Ascending aorta (tissue), 2 donors: ENCODE measurements at regions not wholly inside any gene's neighbourhood (a gene's known extent, or its start where the extent isn't known, plus 50 kb on each side); places are given as distances from the start of the nearest gene placed in this dataset.

Source experiments
- DNase-seq, 2 donors: peaks; one replicate each; pipeline ENCODE4 v3.0.0-alpha.2; 2019; ENCODE audit warnings: low spot score in 2 of 2
- H3K27ac ChIP-seq, 2 donors: fragments of 200-600 bp; sonication (generic); one replicate each; pipeline ENCODE4 v1.5.1; 2016 to 2017; ENCODE audit warnings: mild to moderate bottlenecking in 1 of 2
- H3K27me3 ChIP-seq: fragments of 200-600 bp; sonication (generic); one replicate; pipeline ENCODE4 v1.5.1; 2017
- H3K36me3 ChIP-seq, 2 donors: fragments of 200-600 bp; sonication (generic); one replicate each; pipeline ENCODE4 v1.5.1; 2016
- H3K4me1 ChIP-seq, 2 donors: fragments of 200-600 bp; sonication (generic); one replicate each; pipeline ENCODE4 v1.5.1; 2016 to 2017; ENCODE audit warnings: mild to moderate bottlenecking in 1 of 2
- H3K4me3 ChIP-seq, 2 donors: fragments of 200-600 bp; sonication (generic); one replicate each; pipeline ENCODE4 v1.5.1; 2016 to 2017; ENCODE audit warnings: mild to moderate bottlenecking in 1 of 2
- H3K9me3 ChIP-seq, 2 donors: fragments of 200-600 bp; sonication (generic); one replicate each; pipeline ENCODE4 v1.5.1; 2016
- intact Hi-C: fragments of 100-400 bp; cut with DNase I; formaldehyde crosslinking; loops from one replicate; pipeline ENCODE4 v1.15.1; 2023
- TF ChIP-seq, protein P1 (sequence below), 3 experiments: fragments of 200-600 bp in 2 of 3; fragments of 450-650 bp in 1 of 3; sonication (generic) in 2 of 3; IDR thresholded peaks; one replicate each; pipeline ENCODE4 v1.5.1; 2016 to 2019; ENCODE audit warnings: antibody characterized with exemption in 3 of 3, mild to moderate bottlenecking in 1 of 3, moderate library complexity in 1 of 3

- intact Hi-C loops = no loop called here
- Histone ChIP-seq H3K36me3 (no peaks in the 10 kb centered on the region), H3K27me3 (no peaks in the 10 kb centered on the region), H3K27ac (no peak overlapping the region), H3K4me1 (no peaks in the 10 kb centered on the region), H3K4me3 (no peak overlapping the region), H3K9me3 (no peaks in the 10 kb centered on the region)
- TF ChIP-seq, protein P1, sequence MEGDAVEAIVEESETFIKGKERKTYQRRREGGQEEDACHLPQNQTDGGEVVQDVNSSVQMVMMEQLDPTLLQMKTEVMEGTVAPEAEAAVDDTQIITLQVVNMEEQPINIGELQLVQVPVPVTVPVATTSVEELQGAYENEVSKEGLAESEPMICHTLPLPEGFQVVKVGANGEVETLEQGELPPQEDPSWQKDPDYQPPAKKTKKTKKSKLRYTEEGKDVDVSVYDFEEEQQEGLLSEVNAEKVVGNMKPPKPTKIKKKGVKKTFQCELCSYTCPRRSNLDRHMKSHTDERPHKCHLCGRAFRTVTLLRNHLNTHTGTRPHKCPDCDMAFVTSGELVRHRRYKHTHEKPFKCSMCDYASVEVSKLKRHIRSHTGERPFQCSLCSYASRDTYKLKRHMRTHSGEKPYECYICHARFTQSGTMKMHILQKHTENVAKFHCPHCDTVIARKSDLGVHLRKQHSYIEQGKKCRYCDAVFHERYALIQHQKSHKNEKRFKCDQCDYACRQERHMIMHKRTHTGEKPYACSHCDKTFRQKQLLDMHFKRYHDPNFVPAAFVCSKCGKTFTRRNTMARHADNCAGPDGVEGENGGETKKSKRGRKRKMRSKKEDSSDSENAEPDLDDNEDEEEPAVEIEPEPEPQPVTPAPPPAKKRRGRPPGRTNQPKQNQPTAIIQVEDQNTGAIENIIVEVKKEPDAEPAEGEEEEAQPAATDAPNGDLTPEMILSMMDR (IDR thresholded peaks at IDR 0.05) = no peak
- DNase-seq = no peak
Measured at GRCh38 chr3:83514130-83514914, 1444.5 kb upstream of the CADM2 start.

DNA sequence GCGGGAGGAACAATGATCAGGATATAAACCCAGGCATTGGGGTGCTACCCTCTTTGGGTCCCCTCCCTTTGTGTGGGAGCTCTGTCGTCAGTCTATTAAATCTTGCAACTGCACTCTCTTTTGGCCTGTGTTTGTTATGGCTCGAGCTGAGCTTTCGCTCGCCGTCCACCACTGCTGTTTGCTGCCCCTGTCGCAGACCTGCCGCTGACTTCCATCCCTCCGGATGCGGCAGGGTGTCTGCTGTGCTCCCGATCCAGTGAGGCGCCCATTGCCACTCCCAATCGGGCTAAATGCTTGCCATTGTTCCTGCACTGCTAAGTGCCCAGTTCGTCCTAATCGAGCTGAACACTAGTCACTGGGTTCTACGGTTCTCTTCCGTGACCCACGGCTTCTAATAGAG is 1443.7 kb upstream of the CADM2 start:
- Histone ChIP-seq H3K9me3 (no peaks in the 10 kb centered on the region), H3K4me3 (no peak overlapping the region), H3K27me3 (no peaks in the 10 kb centered on the region), H3K4me1 (no peaks in the 10 kb centered on the region), H3K36me3 (no peaks in the 10 kb centered on the region), H3K27ac (no peak overlapping the region)
- intact Hi-C loops = no loop called here
- no peak for DNase-seq
- TF ChIP-seq, protein P1 (IDR thresholded peaks at IDR 0.05) = no peak

GRCh38 chr3:83523470-83524073 is 1435.2 kb upstream of the CADM2 start:
- Histone ChIP-seq H3K4me1 (no peaks in the 10 kb centered on the region), H3K27me3 (no peaks in the 10 kb centered on the region), H3K36me3 (no peaks in the 10 kb centered on the region), H3K9me3 (no peaks in the 10 kb centered on the region), H3K4me3 (no peak overlapping the region), H3K27ac (no peak overlapping the region)
- TF ChIP-seq, protein P1 (IDR thresholded peaks at IDR 0.05) = peak in 2 of 3 experiments; percentile 10 to 43
- intact Hi-C loops = no loop called here
- no peak for DNase-seq

GRCh38 chr3:83524901-83525300 is 1433.9 kb upstream of the CADM2 start:
- intact Hi-C loops = no loop called here
- no peak overlapping the region for H3K27ac ChIP-seq
- no peak for DNase-seq
- H3K36me3 ChIP-seq = no peaks in the 10 kb centered on the region
- no peaks in the 10 kb centered on the region for H3K4me1 ChIP-seq
- no peaks in the 10 kb centered on the region for H3K9me3 ChIP-seq
- H3K4me3 ChIP-seq = no peak overlapping the region
- TF ChIP-seq, protein P1 (IDR thresholded peaks at IDR 0.05) = no peak
- no peaks in the 10 kb centered on the region for H3K27me3 ChIP-seq

GRCh38 chr3:83559082-83559481 is 1399.7 kb upstream of the CADM2 start:
- Histone ChIP-seq H3K9me3 (no peaks in the 10 kb centered on the region), H3K36me3 (no peaks in the 10 kb centered on the region), H3K4me3 (no peak overlapping the region), H3K27me3 (no peaks in the 10 kb centered on the region), H3K27ac (no peak overlapping the region), H3K4me1 (no peaks in the 10 kb centered on the region)
- DNase-seq = no peak
- intact Hi-C loops = no loop called here
- TF ChIP-seq, protein P1 (IDR thresholded peaks at IDR 0.05) = no peak
